Stomach (tissue), 4 donors: ENCODE measurements at regions not wholly inside any gene's neighbourhood (a gene's known extent, or its start where the extent isn't known, plus 50 kb on each side); places are given as distances from the start of the nearest gene placed in this dataset.

Experiments
- POLR2A ChIP-seq, 4 donors: fragments of 450-650 bp; IDR thresholded peaks; one replicate each; pipeline ENCODE4 v1.6.1; 2016; ENCODE audit warnings: antibody characterized with exemption in 4 of 4, control low read depth in 2 of 4, mild to moderate bottlenecking in 1 of 4, moderate library complexity in 1 of 4
- TF ChIP-seq, protein P1 (sequence below), 7 experiments: fragments of 450-650 bp in 4 of 7; fragments of 200-600 bp in 3 of 7; sonication (generic) in 3 of 7; IDR thresholded peaks; one replicate each; pipeline ENCODE4 v1.5.1; 2016 to 2019; ENCODE audit warnings: antibody characterized with exemption in 7 of 7, control low read depth in 2 of 7, mild to moderate bottlenecking in 1 of 7

DNA sequence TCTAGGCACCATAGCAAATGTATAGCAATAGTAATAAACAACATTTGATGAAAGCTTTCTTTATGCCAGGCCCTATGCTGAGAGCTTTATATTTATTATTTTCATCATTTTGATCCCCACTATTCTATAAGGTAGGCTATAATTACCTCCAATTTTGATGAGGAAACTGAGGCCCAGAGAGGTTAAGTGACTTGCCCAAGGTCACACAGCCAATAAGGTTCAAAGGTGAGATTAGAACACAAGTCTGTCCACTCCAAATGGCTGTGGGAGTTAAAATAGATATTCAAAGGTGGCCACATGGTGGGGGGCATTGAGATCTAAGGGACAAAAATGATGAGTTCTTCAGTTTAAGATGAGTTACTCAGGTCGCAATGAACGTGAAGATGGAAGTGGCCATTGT, 269.9 kb downstream of the BMP7 start:
- TF ChIP-seq, protein P1, sequence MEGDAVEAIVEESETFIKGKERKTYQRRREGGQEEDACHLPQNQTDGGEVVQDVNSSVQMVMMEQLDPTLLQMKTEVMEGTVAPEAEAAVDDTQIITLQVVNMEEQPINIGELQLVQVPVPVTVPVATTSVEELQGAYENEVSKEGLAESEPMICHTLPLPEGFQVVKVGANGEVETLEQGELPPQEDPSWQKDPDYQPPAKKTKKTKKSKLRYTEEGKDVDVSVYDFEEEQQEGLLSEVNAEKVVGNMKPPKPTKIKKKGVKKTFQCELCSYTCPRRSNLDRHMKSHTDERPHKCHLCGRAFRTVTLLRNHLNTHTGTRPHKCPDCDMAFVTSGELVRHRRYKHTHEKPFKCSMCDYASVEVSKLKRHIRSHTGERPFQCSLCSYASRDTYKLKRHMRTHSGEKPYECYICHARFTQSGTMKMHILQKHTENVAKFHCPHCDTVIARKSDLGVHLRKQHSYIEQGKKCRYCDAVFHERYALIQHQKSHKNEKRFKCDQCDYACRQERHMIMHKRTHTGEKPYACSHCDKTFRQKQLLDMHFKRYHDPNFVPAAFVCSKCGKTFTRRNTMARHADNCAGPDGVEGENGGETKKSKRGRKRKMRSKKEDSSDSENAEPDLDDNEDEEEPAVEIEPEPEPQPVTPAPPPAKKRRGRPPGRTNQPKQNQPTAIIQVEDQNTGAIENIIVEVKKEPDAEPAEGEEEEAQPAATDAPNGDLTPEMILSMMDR (IDR thresholded peaks at IDR 0.05) = no peak
- no peak for TF ChIP-seq POLR2A (IDR thresholded peaks at IDR 0.05)
